MM.1S (cell line): ENCODE measurements at regions not wholly inside any gene's neighbourhood (a gene's known extent, or its start where the extent isn't known, plus 50 kb on each side); places are given as distances from the start of the nearest gene placed in this dataset.

Experiments used
- DNase-seq: peaks from one replicate; pipeline ENCODE4 v3.0.0-alpha.2; 2015
- H2AFZ ChIP-seq: fragments of 300-600 bp; sonication (generic); 2 replicates; pipeline ENCODE4 v1.6.0; 2016; ENCODE audit warnings: antibody characterized with exemption, low read length
- H3F3A ChIP-seq: fragments of 300-600 bp; sonication (generic); 2 replicates; pipeline ENCODE4 v1.6.1; 2016; ENCODE audit warnings: mild to moderate bottlenecking, antibody characterized with exemption, low read length, moderate library complexity, mixed read lengths; ENCODE audit not compliant: insufficient read depth
- H3K27ac ChIP-seq: fragments of 300-600 bp; sonication (generic); 2 replicates; pipeline ENCODE4 v1.5.1; 2016; ENCODE audit warnings: mild to moderate bottlenecking, low read length
- H3K27me3 ChIP-seq: fragments of 300-600 bp; sonication (generic); replicated peaks from 2 replicates; pipeline ENCODE4 v1.6.0; 2016; ENCODE audit warnings: low read length; ENCODE audit not compliant: insufficient read depth
- H3K36me3 ChIP-seq: fragments of 300-600 bp; sonication (generic); replicated peaks from 2 replicates; pipeline ENCODE4 v1.6.1; 2016; ENCODE audit warnings: mild to moderate bottlenecking, low read length, mixed read lengths; ENCODE audit not compliant: insufficient read depth
- H3K4me1 ChIP-seq: fragments of 300-600 bp; sonication (generic); 2 replicates; pipeline ENCODE4 v1.6.1; 2016; ENCODE audit warnings: low read length, mixed read lengths
- H3K4me2 ChIP-seq: fragments of 300-600 bp; sonication (generic); 2 replicates; pipeline ENCODE4 v1.6.0; 2016; ENCODE audit warnings: low read depth, low read length
- H3K4me3 ChIP-seq: fragments of 300-600 bp; sonication (generic); 2 replicates; pipeline ENCODE4 v1.5.1; 2016; ENCODE audit warnings: low read length, mixed read lengths
- H3K79me2 ChIP-seq: fragments of 300-600 bp; sonication (generic); 2 replicates; pipeline ENCODE4 v1.6.1; 2016; ENCODE audit warnings: mixed run types, low read length, mixed read lengths
- H3K9ac ChIP-seq: fragments of 300-600 bp; sonication (generic); 2 replicates; pipeline ENCODE4 v1.6.1; 2016; ENCODE audit warnings: low read length, mixed read lengths
- H3K9me2 ChIP-seq: fragments of 300-600 bp; sonication (generic); replicated peaks from 2 replicates; pipeline ENCODE4 v1.6.1; 2016; ENCODE audit warnings: mild to moderate bottlenecking, low read length, mixed read lengths; ENCODE audit not compliant: insufficient read depth
- H3K9me3 ChIP-seq: fragments of 300-600 bp; sonication (generic); replicated peaks from 2 replicates; pipeline ENCODE4 v1.6.1; 2016; ENCODE audit warnings: mild to moderate bottlenecking, low read length, mixed read lengths; ENCODE audit not compliant: insufficient read depth
- H4K20me1 ChIP-seq: fragments of 300-600 bp; sonication (generic); 2 replicates; pipeline ENCODE4 v1.6.1; 2016; ENCODE audit warnings: mild to moderate bottlenecking, low read length, moderate library complexity, mixed read lengths; ENCODE audit not compliant: insufficient read depth
- EZH2 ChIP-seq: fragments of 300-600 bp; sonication (generic); optimal IDR thresholded peaks from 2 replicates; pipeline ENCODE3; 2017; ENCODE audit warnings: low read depth, mild to moderate bottlenecking, antibody characterized with exemption, low read length, mixed read lengths
- EZH2phosphoT487 ChIP-seq: fragments of 300-600 bp; sonication (generic); IDR thresholded peaks from 2 replicates; pipeline ENCODE4 v1.6.1; 2018; ENCODE audit warnings: antibody characterized with exemption, low read length
- TF ChIP-seq, protein P1 (sequence below): fragments of 300-600 bp; sonication (generic); IDR thresholded peaks from 2 replicates; pipeline ENCODE4 v1.5.1; 2016; ENCODE audit warnings: antibody characterized with exemption, low read length, mixed read lengths

DNA sequence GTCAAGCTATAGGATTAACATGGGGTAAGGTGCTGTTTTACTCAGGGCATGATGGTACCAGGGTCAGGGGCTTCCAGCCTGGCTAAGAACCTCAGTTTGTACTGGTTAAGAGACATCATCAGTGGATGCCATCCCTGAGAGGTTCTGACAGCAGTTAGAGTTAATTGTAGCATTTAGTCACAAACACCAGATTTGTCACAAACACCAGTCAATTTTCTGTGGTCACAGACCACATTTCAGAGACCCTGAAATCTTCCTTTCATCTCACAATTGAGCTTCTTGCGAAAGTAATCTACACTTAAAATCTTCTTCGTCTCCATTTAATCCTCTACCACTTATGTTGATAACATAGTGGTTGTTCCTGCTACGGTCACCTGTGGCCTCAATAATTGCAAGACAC is 143.0 kb upstream of the EGLN3 start:
- H3K9me3 ChIP-seq, result no peaks in the 10 kb centered on the region
- H3K4me2 ChIP-seq, result no peak overlapping the region
- H2AFZ ChIP-seq, result no peak overlapping the region
- H3K27me3 ChIP-seq, result no peaks in the 10 kb centered on the region
- H3K79me2 ChIP-seq, result no peaks in the 10 kb centered on the region
- no peaks in the 10 kb centered on the region for H3K36me3 ChIP-seq
- DNase-seq, result no peak
- H3K4me1 ChIP-seq, result no peaks in the 10 kb centered on the region
- H4K20me1 ChIP-seq, result no peaks in the 10 kb centered on the region
- H3F3A ChIP-seq, result no peaks in the 10 kb centered on the region
- no peak overlapping the region for H3K4me3 ChIP-seq
- H3K27ac ChIP-seq, result no peak overlapping the region
- no peak overlapping the region for H3K9ac ChIP-seq
- no peaks in the 10 kb centered on the region for H3K9me2 ChIP-seq
- TF ChIP-seq EZH2phosphoT487 (no peak), EZH2 (no peak)
- TF ChIP-seq, protein P1, sequence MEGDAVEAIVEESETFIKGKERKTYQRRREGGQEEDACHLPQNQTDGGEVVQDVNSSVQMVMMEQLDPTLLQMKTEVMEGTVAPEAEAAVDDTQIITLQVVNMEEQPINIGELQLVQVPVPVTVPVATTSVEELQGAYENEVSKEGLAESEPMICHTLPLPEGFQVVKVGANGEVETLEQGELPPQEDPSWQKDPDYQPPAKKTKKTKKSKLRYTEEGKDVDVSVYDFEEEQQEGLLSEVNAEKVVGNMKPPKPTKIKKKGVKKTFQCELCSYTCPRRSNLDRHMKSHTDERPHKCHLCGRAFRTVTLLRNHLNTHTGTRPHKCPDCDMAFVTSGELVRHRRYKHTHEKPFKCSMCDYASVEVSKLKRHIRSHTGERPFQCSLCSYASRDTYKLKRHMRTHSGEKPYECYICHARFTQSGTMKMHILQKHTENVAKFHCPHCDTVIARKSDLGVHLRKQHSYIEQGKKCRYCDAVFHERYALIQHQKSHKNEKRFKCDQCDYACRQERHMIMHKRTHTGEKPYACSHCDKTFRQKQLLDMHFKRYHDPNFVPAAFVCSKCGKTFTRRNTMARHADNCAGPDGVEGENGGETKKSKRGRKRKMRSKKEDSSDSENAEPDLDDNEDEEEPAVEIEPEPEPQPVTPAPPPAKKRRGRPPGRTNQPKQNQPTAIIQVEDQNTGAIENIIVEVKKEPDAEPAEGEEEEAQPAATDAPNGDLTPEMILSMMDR, result no peak

DNA sequence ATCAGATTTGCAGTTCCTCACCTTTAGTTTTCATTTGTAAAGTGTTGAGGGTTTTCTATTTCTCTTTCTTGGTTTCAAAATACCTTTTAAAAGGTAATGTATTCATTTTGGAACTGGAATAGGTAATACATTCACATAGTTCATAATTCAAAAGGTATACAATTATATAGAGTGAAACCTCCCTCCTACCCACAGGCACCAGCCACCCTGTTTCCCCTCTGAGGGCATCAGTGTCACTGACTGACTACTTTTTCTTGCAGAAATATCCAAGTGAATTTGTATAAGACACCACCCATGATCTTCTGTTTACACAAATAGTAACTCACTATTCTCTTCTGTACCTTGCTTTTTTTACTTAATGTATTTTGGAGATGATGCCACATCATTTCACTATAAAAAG is 139.6 kb upstream of the EGLN3 start:
- Histone ChIP-seq H3K27ac (no peak overlapping the region), H3K27me3 (no peaks in the 10 kb centered on the region), H3K4me1 (no peaks in the 10 kb centered on the region), H3K4me2 (no peak overlapping the region), H3K9ac (no peak overlapping the region), H4K20me1 (no peaks in the 10 kb centered on the region), H3K36me3 (no peaks in the 10 kb centered on the region), H3F3A (no peaks in the 10 kb centered on the region), H3K79me2 (no peaks in the 10 kb centered on the region), H3K9me2 (no peaks in the 10 kb centered on the region), H3K4me3 (no peak overlapping the region), H3K9me3 (no peaks in the 10 kb centered on the region), H2AFZ (no peak overlapping the region)
- no peak for DNase-seq
- TF ChIP-seq, protein P1, result no peak
- TF ChIP-seq EZH2 (no peak), EZH2phosphoT487 (no peak)

DNA sequence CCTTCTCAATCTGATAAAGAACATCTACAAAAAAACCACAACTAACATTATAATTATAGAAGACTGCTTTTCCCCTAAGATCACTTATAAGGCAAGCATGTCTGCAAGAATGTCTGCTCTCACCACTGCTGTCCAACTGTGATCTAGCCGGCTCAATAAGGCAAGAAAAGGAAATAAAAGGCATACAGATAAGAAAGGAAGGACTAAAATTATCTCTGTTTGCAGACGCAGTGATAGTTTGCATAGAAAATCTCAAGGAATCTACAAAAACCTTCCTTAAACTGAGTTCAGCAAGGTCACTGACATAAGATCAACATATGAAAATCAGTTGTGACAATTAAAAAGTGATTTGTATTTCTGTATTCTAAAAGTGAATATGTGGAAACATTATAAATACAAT is 138.0 kb upstream of the EGLN3 start:
- Histone ChIP-seq H3F3A (no peaks in the 10 kb centered on the region), H3K4me3 (no peak overlapping the region), H3K27me3 (no peaks in the 10 kb centered on the region), H3K9ac (no peak overlapping the region), H3K79me2 (no peaks in the 10 kb centered on the region), H3K27ac (no peak overlapping the region), H3K9me3 (no peaks in the 10 kb centered on the region), H4K20me1 (no peaks in the 10 kb centered on the region), H2AFZ (no peak overlapping the region), H3K36me3 (no peaks in the 10 kb centered on the region), H3K4me2 (no peak overlapping the region), H3K4me1 (no peaks in the 10 kb centered on the region), H3K9me2 (no peaks in the 10 kb centered on the region)
- no peak for DNase-seq
- TF ChIP-seq EZH2, result no peak
- TF ChIP-seq, protein P1, result no peak
- no peak for TF ChIP-seq EZH2phosphoT487
